ENCODE measurements at regions not wholly inside any gene's neighbourhood (a gene's known extent, or its start where the extent isn't known, plus 50 kb on each side); places are given as distances from the start of the nearest gene placed in this dataset.

DNA sequence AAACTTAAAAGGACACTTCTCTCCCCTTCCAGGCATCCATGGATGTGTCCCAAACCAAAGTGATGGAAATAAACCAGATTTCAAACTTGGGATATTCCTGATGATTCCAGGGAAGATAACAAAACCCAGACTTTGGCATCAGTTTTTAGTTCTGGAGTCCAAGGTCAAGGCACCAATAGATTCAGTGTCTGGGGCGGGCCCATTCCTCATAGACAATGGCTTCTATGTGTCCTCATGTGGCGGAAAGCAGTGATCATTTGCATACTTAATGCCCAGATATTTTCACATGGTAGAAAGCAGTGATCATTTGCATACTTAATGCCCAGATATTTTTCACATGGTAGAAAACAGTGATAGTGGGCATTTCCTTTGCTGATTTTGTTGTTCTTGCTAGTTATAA, 151.4 kb upstream of the DAP start:
- Mint-ChIP-seq H3K27me3 (ENCODE audit: low read depth) (no peaks in the 10 kb centered on the region), H3K36me3 (ENCODE audit: low read depth) (no peaks in the 10 kb centered on the region), H3K4me1 (peaks cover 4% of the 10 kb centered on the region), H3K9me3 (peaks cover 4% of the 10 kb centered on the region), H3K27ac (ENCODE audit: unreplicated experiment) (no peak overlapping the region), H3K4me3 (no peak overlapping the region)
- DNase-seq (ENCODE audit: low read depth, low spot score) = no peak
- no peak for TF ChIP-seq CTCF (conservative IDR thresholded peaks at IDR 0.05)

- Mint-ChIP-seq H3K4me1 (peaks cover 4% of the 10 kb centered on the region), H3K36me3 (ENCODE audit: low read depth) (no peaks in the 10 kb centered on the region), H3K27me3 (ENCODE audit: low read depth) (no peaks in the 10 kb centered on the region), H3K9me3 (peaks cover 2% of the 10 kb centered on the region), H3K27ac (ENCODE audit: unreplicated experiment) (no peak overlapping the region), H3K4me3 (no peak overlapping the region)
- no peak for DNase-seq (ENCODE audit: low read depth, low spot score)
- no peak for TF ChIP-seq CTCF (conservative IDR thresholded peaks at IDR 0.05)
Observed at GRCh38 chr5:10910261-10910660, 149.2 kb upstream of the DAP start.

GRCh38 chr5:10904862-10905432, 143.9 kb upstream of the DAP start:
- no peak for TF ChIP-seq CTCF (conservative IDR thresholded peaks at IDR 0.05)
- Mint-ChIP-seq H3K4me3 (no peak overlapping the region), H3K27ac (ENCODE audit: unreplicated experiment) (no peak overlapping the region), H3K27me3 (ENCODE audit: low read depth) (no peaks in the 10 kb centered on the region), H3K4me1 (peaks cover 15% of the 10 kb centered on the region), H3K9me3 (peaks cover 2% of the 10 kb centered on the region), H3K36me3 (ENCODE audit: low read depth) (no peaks in the 10 kb centered on the region)
- no peak for DNase-seq (ENCODE audit: low read depth, low spot score)

- Mint-ChIP-seq H3K9me3 (peaks cover 2% of the 10 kb centered on the region), H3K4me1 (peaks cover 15% of the 10 kb centered on the region), H3K27ac (ENCODE audit: unreplicated experiment) (no peak overlapping the region), H3K27me3 (ENCODE audit: low read depth) (no peaks in the 10 kb centered on the region), H3K4me3 (no peak overlapping the region), H3K36me3 (ENCODE audit: low read depth) (no peaks in the 10 kb centered on the region)
- DNase-seq (ENCODE audit: low read depth, low spot score) = no peak
- no peak for TF ChIP-seq CTCF (conservative IDR thresholded peaks at IDR 0.05)
Observed at GRCh38 chr5:10903786-10904560, 142.9 kb upstream of the DAP start.

GRCh38 chr5:10902145-10902544, 141.1 kb upstream of the DAP start:
- Mint-ChIP-seq H3K4me1 (peaks cover 15% of the 10 kb centered on the region), H3K27me3 (ENCODE audit: low read depth) (no peaks in the 10 kb centered on the region), H3K4me3 (no peak overlapping the region), H3K36me3 (ENCODE audit: low read depth) (no peaks in the 10 kb centered on the region), H3K9me3 (peaks cover 6% of the 10 kb centered on the region), H3K27ac (ENCODE audit: unreplicated experiment) (no peak overlapping the region)
- no peak for DNase-seq (ENCODE audit: low read depth, low spot score)
- no peak for TF ChIP-seq CTCF (conservative IDR thresholded peaks at IDR 0.05)

Measured in neural crest cell (in vitro differentiated cells).